Endothelial cell of umbilical vein (primary cell): ENCODE measurements at regions not wholly inside any gene's neighbourhood (a gene's known extent, or its start where the extent isn't known, plus 50 kb on each side); places are given as distances from the start of the nearest gene placed in this dataset.

Experiments used
- BruUV-seq: library from RNA; stranded (reverse); fragments of 400-500 nt; replicated peaks from 2 replicates; lab custom pipeline; 2021; lab: Mats Ljungman, UMichigan
- CTCF ChIA-PET: fragments of 300-600, 350-600 bp; sonication (Branson Sonifier 250); formaldehyde crosslinking; loops from one replicate; lab custom pipeline; 2021; ENCODE audit warnings: antibody characterized with exemption, inconsistent platforms; lab: Charles Lee
- POLR2A ChIA-PET: fragments of 300-600, 350-600 bp; sonication (Branson Sonifier 250); formaldehyde crosslinking; loops from one replicate; lab custom pipeline; 2021; ENCODE audit warnings: antibody characterized with exemption, inconsistent platforms; lab: Charles Lee
- DNase-seq: peaks from one replicate; pipeline ENCODE4 v3.0.0-alpha.2; 2011; ENCODE audit warnings: low read depth, low spot score
- FAIRE-seq: peaks from 2 replicates; lab custom pipeline; 2011; peaks lifted over from hg19 to GRCh38; lab: Jason Lieb, UNC
- H2AFZ ChIP-seq: 2 replicates; pipeline ENCODE4 v1.6.0; 2012; ENCODE audit warnings: low read depth, low read length, control low read depth, inconsistent platforms
- H3K27ac ChIP-seq: 2 replicates; pipeline ENCODE4 v1.5.1; 2011; ENCODE audit warnings: low read depth, mild to moderate bottlenecking, control low read depth, low read length, moderate library complexity; ENCODE audit not compliant: insufficient read depth
- H3K27me3 ChIP-seq, 2 experiments: 2 replicates each; pipeline versions ENCODE4 v1.6.0 to v1.6.1; 2011; ENCODE audit warnings: low read length in 2 of 2, mixed read lengths in 1 of 2; ENCODE audit not compliant: control insufficient read depth in 2 of 2, insufficient read depth in 2 of 2
- H3K36me3 ChIP-seq, 2 experiments: 2 replicates in 1 of 2; 3 replicates in 1 of 2; pipeline ENCODE4 v1.5.1; 2011; ENCODE audit warnings: low read length in 2 of 2, mild to moderate bottlenecking in 1 of 2, moderate library complexity in 1 of 2; ENCODE audit not compliant: control insufficient read depth in 2 of 2, insufficient read depth in 2 of 2; ENCODE audit errors: extremely low read depth in 1 of 2
- H3K4me1 ChIP-seq: 3 replicates; pipeline ENCODE4 v1.5.1; 2011; ENCODE audit warnings: mild to moderate bottlenecking, low read length; ENCODE audit not compliant: control insufficient read depth, insufficient read depth; ENCODE audit errors: extremely low read depth
- H3K4me2 ChIP-seq: 2 replicates; pipeline ENCODE4 v1.6.1; 2011; ENCODE audit warnings: low read length, control low read depth, mixed read lengths; ENCODE audit not compliant: insufficient read depth
- H3K4me3 ChIP-seq, 3 experiments: fragments of 200-600 bp in 1 of 3; sonication (generic), shearing (Covaris generic) in 1 of 3; replicated peaks in 1 of 3; 2 replicates each; pipeline ENCODE4 v1.5.1; 2011 to 2016; ENCODE audit warnings: control low read depth in 3 of 3, low read length in 3 of 3, mild to moderate bottlenecking in 2 of 3, inconsistent platforms in 1 of 3, low read depth in 1 of 3, moderate library complexity in 1 of 3; ENCODE audit not compliant: insufficient read depth in 1 of 3
- H3K79me2 ChIP-seq: 2 replicates; pipeline ENCODE4 v1.6.0; 2012; ENCODE audit warnings: low read length, inconsistent platforms; ENCODE audit not compliant: control insufficient read depth, insufficient read depth
- H3K9ac ChIP-seq: replicated peaks from 2 replicates; pipeline ENCODE3; 2011; ENCODE audit warnings: low read length, control low read depth; ENCODE audit not compliant: insufficient read depth; ENCODE audit errors: extremely low read depth
- H3K9me1 ChIP-seq: replicated peaks from 3 replicates; pipeline ENCODE4 v1.6.0; 2011; ENCODE audit warnings: mild to moderate bottlenecking, low read length; ENCODE audit not compliant: control insufficient read depth, insufficient read depth; ENCODE audit errors: extremely low read depth
- H3K9me3 ChIP-seq: replicated peaks from 2 replicates; pipeline ENCODE4 v1.5.1; 2012; ENCODE audit warnings: low read length, inconsistent platforms; ENCODE audit not compliant: control insufficient read depth, insufficient read depth
- H4K20me1 ChIP-seq: replicated peaks from 2 replicates; pipeline ENCODE3; 2011; ENCODE audit warnings: mild to moderate bottlenecking, low read length; ENCODE audit not compliant: control insufficient read depth, insufficient read depth; ENCODE audit errors: extremely low read depth
- EZH2 ChIP-seq: IDR thresholded peaks from 2 replicates; pipeline ENCODE4 v1.6.1; 2012; ENCODE audit warnings: borderline replicate concordance, low read depth, mild to moderate bottlenecking, moderate library complexity, low read length, inconsistent platforms; ENCODE audit not compliant: severe bottlenecking
- FOS ChIP-seq: IDR thresholded peaks from 2 replicates; pipeline ENCODE4 v1.6.1; 2011; ENCODE audit warnings: mild to moderate bottlenecking, low read length, moderate library complexity, borderline replicate concordance; ENCODE audit not compliant: insufficient read depth
- JUN ChIP-seq: IDR thresholded peaks from 2 replicates; pipeline ENCODE4 v1.6.1; 2011; ENCODE audit warnings: borderline replicate concordance, low read depth; ENCODE audit not compliant: insufficient read length, insufficient read depth
- MYC ChIP-seq: IDR thresholded peaks from one replicate; pipeline ENCODE4 v1.6.1; 2011; ENCODE audit warnings: mild to moderate bottlenecking, low read depth, low read length
- POLR2A ChIP-seq: IDR thresholded peaks from 2 replicates; pipeline ENCODE4 v1.6.1; 2012; ENCODE audit warnings: low read depth, mild to moderate bottlenecking, control low read depth, low read length
- POLR2AphosphoS5 ChIP-seq: IDR thresholded peaks from 2 replicates; pipeline ENCODE4 v1.6.1; 2012; ENCODE audit warnings: low read depth, mild to moderate bottlenecking, control low read depth, low read length, moderate library complexity; ENCODE audit not compliant: insufficient read depth
- dilution Hi-C: fragments of 300-500 bp; cut with MboI; formaldehyde crosslinking; loops from one replicate; pipeline ENCODE4 v1.15.0; 2019; ENCODE audit warnings: low sequenced_read_pairs; ENCODE audit not compliant: extremely low pct_ligation_motif_present
- intact Hi-C: fragments of 100-400 bp; cut with micrococcal nuclease; formaldehyde crosslinking; loops from one replicate; pipeline ENCODE4 v1.10.0; 2022
- TF ChIP-seq, protein P1 (sequence below), 2 donors: IDR thresholded peaks; 1 replicate in 1 of 2; 2 replicates in 1 of 2; pipeline ENCODE4 v1.5.1; 2011; ENCODE audit warnings: low read length in 2 of 2, mild to moderate bottlenecking in 2 of 2, moderate library complexity in 2 of 2, control low read depth in 1 of 2, inconsistent platforms in 1 of 2, low read depth in 1 of 2; ENCODE audit not compliant: insufficient read depth in 1 of 2; ENCODE audit errors: extremely low read depth in 1 of 2

DNA sequence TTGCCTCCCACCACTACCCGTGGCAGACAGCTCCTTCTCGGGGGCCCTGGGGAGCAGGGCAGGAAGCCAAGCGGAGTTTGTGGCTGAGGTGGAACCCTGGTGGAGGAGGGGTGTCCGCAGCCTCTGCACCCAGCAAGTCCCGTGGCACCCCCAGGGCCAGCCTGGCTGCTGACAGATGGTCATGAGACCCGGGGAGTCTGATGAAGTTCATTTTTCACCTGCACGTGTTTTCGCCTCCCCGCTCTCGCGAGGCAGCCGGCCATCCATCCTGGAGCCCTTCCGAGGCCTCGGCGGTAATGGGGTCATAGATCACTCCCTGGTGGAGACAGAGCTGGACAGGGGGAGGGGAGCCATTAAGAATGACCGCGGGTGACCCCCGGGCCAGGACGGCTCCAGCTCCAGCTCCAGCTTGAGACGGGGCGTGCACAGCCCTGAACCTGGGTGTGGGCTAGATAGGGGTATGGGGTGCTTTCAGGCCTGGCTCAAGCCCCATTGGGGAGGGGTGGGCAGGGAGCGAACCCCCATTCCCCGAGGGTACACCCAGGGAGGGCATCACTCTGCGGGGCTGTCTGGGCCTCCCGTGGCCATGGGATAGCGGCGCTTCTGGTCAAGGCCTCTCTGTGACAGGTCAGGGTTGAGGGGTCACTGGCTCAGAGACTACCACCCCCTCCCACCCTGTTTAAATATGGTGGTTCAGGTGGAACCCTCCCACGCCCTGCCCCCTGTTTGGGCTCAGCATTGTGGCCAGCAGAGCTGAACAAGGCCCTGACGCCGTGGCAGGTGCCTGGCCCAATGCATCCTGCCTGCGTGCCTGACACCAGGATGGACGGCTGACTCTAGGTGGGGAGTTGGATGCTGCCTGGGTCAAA lies 227.4 kb upstream of the GSE1 start:
- Histone ChIP-seq H3K4me1 (no peaks in the 10 kb centered on the region), H3K9me1 (no peaks in the 10 kb centered on the region), H4K20me1 (no peaks in the 10 kb centered on the region), H3K27ac (no peak overlapping the region), H3K9me3 (no peaks in the 10 kb centered on the region), H3K4me2 (no peak overlapping the region), H3K79me2 (no peaks in the 10 kb centered on the region), H2AFZ (no peak overlapping the region), H3K36me3 (no peaks in the 10 kb centered on the region), H3K4me3 (no peak overlapping the region), H3K27me3 (no peaks in the 10 kb centered on the region), H3K9ac (no peak overlapping the region)
- FAIRE-seq (no peak), DNase-seq (no peak)
- ChIA-PET POLR2A (no interaction called here), CTCF (no interaction called here)
- TF ChIP-seq POLR2AphosphoS5, result no peak
- dilution Hi-C loops, result no loop called here
- intact Hi-C loops, result no loop called here
- no TSS peak for BruUV-seq

DNA sequence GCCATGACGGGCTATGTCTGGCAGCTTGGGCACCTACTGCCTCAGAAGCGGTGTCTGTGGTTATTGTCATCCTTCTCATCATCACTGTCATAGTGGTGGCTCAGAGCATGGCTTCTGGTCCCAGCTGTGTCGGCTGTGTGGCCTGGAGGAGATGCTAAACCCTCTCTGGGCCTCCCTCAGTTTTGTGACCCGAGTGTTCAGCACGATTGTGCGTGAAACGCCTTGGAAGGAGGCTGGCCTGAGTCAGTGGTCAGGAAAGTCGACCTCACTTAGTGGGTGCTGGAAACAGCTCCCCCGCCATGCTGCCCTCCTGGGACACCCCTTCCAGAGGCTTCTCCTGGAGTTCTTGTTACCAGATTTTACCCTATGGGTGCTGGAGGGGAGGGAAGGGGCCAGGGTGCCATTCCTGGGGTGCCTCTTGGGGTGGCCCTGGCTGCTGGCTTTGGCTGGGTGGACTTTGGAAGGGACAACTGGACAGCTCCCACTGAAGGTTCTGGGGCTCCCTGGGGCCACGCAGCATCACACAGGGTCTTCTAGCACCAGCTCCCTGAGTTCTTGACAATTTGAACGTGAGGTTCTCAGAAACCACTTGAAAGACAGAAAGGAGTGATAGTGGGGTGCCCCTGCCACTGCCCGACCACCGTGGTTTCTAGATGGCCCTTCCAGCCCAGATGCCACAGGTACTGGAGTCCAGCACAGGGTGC lies 226.5 kb upstream of the GSE1 start:
- Histone ChIP-seq H3K27me3 (no peaks in the 10 kb centered on the region), H2AFZ (no peak overlapping the region), H3K27ac (no peak overlapping the region), H3K79me2 (no peaks in the 10 kb centered on the region), H3K4me1 (no peaks in the 10 kb centered on the region), H3K36me3 (no peaks in the 10 kb centered on the region), H3K4me2 (no peak overlapping the region), H3K9me3 (no peaks in the 10 kb centered on the region), H3K9ac (no peak overlapping the region), H4K20me1 (no peaks in the 10 kb centered on the region), H3K9me1 (no peaks in the 10 kb centered on the region), H3K4me3 (no peak overlapping the region)
- dilution Hi-C loops (no loop called here), intact Hi-C loops (no loop called here)
- TF ChIP-seq EZH2 (no peak), MYC (no peak), POLR2A (no peak), FOS (no peak), JUN (no peak)
- TF ChIP-seq, protein P1, sequence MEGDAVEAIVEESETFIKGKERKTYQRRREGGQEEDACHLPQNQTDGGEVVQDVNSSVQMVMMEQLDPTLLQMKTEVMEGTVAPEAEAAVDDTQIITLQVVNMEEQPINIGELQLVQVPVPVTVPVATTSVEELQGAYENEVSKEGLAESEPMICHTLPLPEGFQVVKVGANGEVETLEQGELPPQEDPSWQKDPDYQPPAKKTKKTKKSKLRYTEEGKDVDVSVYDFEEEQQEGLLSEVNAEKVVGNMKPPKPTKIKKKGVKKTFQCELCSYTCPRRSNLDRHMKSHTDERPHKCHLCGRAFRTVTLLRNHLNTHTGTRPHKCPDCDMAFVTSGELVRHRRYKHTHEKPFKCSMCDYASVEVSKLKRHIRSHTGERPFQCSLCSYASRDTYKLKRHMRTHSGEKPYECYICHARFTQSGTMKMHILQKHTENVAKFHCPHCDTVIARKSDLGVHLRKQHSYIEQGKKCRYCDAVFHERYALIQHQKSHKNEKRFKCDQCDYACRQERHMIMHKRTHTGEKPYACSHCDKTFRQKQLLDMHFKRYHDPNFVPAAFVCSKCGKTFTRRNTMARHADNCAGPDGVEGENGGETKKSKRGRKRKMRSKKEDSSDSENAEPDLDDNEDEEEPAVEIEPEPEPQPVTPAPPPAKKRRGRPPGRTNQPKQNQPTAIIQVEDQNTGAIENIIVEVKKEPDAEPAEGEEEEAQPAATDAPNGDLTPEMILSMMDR (IDR thresholded peaks at IDR 0.05; ENCODE audit: extremely low read depth in 1 of 2, insufficient read depth in 1 of 2, low read depth in 1 of 2, low read length in 2 of 2), result no peak
- CTCF ChIA-PET, result no interaction called here
- POLR2A ChIA-PET, result no interaction called here
- BruUV-seq, result no TSS peak
- no peak for DNase-seq
- FAIRE-seq, result no peak
